NCI-H526 treated with DMSO at 0.1 percent for 48 hours (cell line): ENCODE measurements at regions not wholly inside any gene's neighbourhood (a gene's known extent, or its start where the extent isn't known, plus 50 kb on each side); places are given as distances from the start of the nearest gene placed in this dataset.
"Not testable (repeated sequence)": the region's sequence is repeated elsewhere in the genome, so short reads cannot be mapped to it uniquely, and the experiment has no call there.

Experiments used
- DNase-seq: peaks from one replicate; lab custom pipeline; 2025; lab: John Stamatoyannopoulos, UW

GRCh38 chr14:86203843-86204242, 673.9 kb downstream of the FLRT2 start:
- no peak for DNase-seq

DNA sequence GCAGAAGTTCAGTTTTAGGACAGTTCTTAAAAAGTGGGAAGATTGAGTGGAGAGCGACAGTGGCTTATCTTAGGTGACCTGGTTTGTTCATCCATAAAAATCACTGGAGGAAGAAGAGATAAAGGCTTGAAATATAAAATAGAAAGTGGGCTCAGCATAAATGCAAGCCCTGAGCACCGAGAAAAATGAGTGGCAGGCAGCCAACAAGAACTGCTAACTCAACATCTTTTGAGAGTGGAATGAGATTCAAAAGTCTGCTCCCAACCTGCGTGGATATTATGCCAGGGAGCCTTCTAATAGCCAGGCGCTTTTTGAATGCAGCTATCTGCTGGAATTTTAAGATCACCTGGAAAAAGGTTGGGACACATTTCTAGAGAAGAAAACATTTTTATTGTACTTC, 666.5 kb downstream of the FLRT2 start:
- DNase-seq, result no peak

DNA sequence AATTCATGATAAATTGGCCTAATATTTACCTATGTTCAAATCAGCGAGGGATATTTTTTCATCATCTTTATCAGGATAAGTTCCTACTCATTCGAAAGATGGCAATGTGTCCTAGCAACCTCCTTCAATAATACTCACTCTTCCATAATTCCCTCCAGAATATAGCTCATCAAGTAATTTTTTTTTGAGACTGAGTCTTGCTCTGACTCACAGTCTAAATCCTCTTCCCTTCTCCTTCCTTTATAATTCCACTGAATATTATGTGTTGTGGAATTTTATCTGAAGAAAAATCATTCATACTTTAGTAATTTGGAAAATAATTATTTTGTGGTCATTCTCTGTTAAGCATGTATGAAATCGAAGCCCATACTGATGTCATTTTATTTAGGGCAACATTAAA, 663.8 kb downstream of the FLRT2 start:
- no peak for DNase-seq

GRCh38 chr14:86179980-86180379, 650.0 kb downstream of the FLRT2 start:
- no peak for DNase-seq

DNA sequence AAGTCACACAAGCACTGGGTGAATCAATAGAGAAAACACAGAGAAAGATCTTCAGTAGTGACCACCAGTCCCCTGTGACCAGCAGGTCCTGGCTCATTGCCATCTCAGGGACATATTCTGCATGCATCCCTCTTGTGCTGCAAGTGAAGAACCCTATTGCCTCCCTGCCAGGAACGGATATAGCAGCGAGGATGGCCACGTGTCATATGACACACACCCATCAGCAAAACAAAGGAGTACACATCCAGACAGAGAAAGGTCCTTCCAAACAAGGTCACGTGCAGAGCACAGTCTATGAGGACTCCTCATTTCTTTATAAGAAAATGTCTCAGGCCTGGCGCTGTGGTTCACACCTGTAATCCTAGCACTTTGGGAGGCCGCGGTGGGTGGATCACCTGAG, 638.4 kb downstream of the FLRT2 start:
- DNase-seq, result no peak

DNA sequence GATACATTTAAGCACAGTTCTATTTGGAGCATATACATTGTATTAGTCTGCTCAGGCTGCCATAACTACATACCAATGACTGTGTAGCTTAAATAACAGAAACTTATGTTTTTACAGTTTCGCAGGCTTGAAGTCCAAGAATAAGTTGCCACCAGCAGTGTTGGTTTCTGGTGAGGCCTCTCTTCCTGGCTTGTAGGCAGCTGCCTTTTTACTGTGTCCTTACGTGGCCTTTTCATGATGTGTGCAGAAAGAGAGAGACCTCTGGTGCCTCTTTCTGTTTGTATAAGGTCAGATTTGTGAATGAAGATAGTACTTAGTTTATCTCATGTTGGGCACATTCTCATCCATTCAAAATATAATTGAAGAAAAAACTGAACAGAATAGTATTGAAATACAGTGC, 636.6 kb downstream of the FLRT2 start:
- no peak for DNase-seq

GRCh38 chr14:86153480-86153879, 623.5 kb downstream of the FLRT2 start:
- DNase-seq, result no peak

GRCh38 chr14:86143248-86143647, 613.3 kb downstream of the FLRT2 start:
- DNase-seq, result no peak

GRCh38 chr14:86141966-86142365, 612.0 kb downstream of the FLRT2 start:
- DNase-seq, result no peak

DNA sequence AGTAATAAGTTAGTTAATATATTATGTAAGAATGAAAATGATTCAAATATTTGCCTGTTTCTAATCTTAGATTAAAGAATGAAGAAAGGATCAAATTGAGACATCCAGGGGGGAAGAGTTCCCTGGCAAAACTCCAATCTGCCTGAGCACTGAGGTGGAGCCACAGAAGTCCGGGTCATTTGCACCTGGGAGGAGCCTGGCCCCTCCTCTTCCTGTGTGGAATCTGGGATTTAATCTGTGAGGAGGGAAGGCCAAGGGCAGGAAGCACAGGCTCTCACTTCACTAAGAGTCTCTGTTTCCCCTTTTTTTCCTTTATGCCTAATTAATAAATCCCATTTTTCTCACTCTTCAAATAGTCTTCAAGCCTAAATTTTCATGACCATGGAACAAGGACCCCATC, 599.5 kb downstream of the FLRT2 start:
- no peak for DNase-seq

- no peak for DNase-seq
These were observed 594.4 kb downstream of the FLRT2 start for GRCh38 chr14:86124328-86124727.

GRCh38 chr14:86115972-86116371, 586.0 kb downstream of the FLRT2 start:
- no peak for DNase-seq

GRCh38 chr14:86110871-86111270, 580.9 kb downstream of the FLRT2 start:
- DNase-seq, result not testable (repeated sequence)

GRCh38 chr14:86104691-86105265, 574.8 kb downstream of the FLRT2 start:
- no peak for DNase-seq

- DNase-seq, result no peak
These were observed 564.6 kb downstream of the FLRT2 start for GRCh38 chr14:86094512-86094911.

DNA sequence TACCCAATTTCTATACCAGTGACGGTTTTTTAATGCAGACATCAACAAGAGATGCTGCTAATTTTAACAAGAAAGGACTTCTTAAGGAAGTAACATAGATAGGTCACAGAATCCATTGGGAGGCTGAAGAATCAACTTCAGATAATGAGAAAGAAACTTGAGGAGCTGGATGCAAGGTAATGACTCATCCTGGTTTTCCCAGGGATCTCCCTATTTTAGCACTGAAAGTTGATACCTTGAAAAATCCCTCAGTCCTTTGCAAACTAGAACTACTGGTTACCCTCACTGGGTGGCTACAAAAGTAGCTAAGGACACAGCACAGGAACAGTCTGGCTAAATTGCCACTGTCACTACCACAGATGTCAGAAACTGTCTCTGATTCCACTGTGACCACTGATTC, 561.9 kb downstream of the FLRT2 start:
- DNase-seq, result no peak

DNA sequence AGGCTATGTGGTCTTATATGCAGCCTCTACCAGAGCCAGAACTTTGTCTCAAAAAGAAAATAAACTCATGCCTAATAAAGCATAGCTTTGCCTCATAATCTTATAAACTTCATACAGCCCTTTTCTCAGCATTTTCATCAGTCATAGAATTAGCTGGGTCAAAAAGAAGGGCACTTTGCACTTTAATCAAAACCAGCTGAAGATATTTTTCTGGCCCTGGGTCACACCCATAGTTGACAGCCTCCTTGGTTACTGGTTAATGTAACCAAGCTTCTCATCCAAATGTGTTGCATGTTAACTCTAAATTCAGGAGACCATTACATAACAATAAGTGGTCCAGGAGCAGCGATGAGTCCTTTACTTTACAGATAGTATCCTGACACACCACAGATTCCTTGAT, 558.2 kb downstream of the FLRT2 start:
- no peak for DNase-seq

- no peak for DNase-seq
These were observed 557.4 kb downstream of the FLRT2 start for GRCh38 chr14:86087377-86087776.

GRCh38 chr14:86086962-86087361, 557.0 kb downstream of the FLRT2 start:
- DNase-seq, result no peak

- no peak for DNase-seq
These were observed 554.2 kb downstream of the FLRT2 start for GRCh38 chr14:86084097-86084496.

- DNase-seq, result no peak
These were observed 553.7 kb downstream of the FLRT2 start for GRCh38 chr14:86083616-86084015.

- no peak for DNase-seq
These were observed 542.4 kb downstream of the FLRT2 start for GRCh38 chr14:86072116-86072894.

- DNase-seq, result no peak
These were observed 536.7 kb downstream of the FLRT2 start for GRCh38 chr14:86066651-86067050.

- no peak for DNase-seq
These were observed 535.5 kb downstream of the FLRT2 start for GRCh38 chr14:86065407-86065806.
